ENCODE measurements at regions not wholly inside any gene's neighbourhood (a gene's known extent, or its start where the extent isn't known, plus 50 kb on each side); places are given as distances from the start of the nearest gene placed in this dataset.

DNA sequence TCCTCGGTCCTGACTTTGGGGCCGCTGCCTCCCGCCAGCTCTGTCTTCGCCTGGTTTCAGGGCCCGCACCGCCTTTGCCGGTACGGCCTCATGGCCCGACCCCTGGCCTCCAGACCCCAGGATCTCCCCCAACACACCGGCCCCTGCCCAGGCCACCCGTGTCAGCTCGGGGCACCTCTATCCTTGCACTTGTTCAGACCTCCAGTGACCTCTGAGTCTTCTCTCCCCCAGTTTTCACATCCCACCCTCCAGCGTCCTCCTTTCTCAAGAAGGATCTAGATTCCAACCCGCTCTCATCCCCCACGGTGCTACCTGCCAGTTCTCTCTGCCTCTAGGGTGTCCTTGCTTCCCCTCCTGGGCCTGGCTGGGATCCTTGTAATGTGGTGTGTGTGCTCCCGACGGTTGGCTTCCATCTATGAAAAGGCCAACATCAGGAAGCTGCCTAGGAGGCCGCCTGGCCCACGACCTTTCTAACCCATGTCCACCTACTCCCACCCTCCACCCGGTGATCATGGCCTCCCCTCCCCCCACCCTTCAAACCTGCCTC lies 61.1 kb downstream of the SPATA31C2 start:
- DNase-seq: no peak

DNA sequence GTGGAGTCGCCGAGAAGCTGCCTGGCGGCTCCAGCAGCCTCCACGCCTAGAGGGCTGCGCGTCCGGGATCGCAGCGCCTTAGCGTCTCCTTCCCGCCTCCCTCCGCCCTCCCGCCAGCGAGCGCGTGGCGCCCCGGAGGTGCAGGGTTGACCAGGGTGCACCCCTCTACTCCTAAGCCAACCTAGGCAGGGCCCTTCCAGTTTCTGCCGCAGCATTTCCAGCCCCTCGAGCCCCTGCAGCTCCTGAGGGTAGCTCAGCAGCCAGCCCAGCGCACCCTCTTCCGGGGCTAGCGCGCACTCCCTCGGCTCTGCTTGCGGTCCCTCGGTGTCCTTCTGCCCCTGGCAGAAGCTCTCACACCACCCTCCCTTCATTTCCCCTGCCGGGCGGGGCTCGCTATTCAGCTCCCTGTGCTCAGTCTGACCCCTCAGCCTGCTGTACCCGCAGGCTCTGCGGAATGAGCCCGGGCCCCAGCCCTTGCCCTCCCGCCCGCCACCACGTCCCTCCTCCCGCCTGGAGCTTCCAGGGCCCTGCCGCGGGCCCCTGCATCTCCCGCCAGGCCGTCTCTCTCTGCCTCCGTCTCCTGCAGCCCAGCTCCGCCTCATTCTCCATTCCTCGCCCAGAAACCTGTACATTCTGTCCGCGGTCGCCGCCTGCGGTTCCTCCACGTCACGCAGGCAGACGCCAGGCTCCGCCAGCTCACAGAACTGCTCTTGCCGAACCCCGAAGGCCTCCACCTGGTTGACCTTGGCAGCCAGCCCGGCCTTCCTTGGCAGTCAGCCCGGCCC lies 61.8 kb downstream of the SPATA31C2 start:
- DNase-seq: peak; percentile 57

DNA sequence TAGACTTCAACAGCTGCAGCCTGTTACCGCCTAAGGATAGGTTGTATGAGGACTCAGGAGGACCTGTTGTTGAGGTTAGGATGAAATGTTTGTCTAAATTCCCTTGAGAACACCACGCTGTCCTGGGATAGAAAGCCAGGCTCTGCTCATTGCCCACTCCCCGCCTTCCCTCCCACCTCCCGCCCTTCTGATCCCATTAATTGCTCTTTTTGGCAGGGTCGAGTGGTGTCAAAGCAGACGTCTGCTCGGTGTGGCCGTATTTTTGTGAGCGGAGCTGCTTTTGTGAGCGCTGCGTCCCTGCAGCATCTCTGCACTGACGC lies 62.3 kb downstream of the SPATA31C2 start:
- DNase-seq: peak; percentile 9

DNA sequence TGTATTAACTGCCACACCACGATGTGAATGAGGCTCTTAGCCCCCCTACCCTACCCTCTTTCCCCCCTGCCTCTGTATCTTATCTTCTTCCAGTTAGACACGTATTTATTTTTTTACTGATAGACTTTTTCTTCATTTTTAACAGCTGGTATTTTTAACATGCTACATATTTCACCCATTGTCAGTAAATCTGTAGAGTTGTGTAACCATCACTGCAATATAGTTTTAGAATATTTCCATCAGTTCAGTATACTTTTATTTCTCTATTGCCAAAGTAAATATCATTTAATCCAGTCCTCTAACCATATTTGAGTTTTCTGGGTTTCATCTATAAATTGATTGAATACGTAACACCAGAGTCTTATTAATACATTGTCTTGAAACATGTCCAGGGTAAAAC lies 62.8 kb downstream of the SPATA31C2 start:
- no peak for DNase-seq

DNA sequence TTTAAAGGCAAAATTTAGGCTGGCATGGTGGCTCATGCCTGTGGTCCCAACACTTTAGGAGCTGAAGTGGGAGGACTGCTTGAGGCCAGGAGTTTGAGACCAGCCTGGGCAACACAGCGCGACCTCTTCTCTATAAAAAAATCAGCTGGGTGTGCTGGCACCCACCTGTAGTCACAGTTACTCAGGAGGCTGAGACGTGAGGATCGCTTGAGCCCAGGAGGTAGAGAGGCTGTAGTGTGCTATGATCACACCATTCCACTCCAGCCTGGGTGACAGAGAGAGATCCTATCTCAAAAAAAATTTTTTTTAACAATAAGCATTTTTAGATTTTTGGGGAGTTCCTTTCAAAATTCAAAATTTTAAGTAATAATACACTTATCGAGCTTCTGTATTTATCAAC lies 63.3 kb downstream of the SPATA31C2 start:
- DNase-seq: no peak

DNA sequence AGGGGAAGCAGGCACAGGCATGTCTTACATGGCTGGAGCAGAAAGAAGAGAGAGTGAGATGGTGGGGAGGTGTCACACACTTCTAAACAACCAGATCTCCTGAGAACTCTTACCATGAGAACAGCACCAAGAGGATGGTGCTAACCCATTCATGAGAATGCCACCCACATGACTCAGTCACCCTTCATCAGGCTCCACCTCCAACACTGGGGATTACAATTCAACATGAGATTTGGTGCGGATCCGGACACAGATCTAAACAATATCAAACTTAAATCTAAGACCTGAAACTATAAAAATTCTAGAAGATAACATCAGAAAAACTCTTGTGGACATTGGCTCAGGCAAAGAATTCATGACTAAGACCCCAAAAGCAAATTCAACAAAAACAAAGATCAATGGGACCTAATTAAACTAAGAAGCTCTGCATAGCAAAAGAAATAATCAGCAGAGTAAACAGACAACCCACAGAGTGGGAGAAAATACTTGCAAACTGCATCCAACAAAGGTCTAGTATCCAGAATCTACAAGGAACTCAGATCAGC lies 65.4 kb downstream of the SPATA31C2 start:
- no peak for DNase-seq

DNA sequence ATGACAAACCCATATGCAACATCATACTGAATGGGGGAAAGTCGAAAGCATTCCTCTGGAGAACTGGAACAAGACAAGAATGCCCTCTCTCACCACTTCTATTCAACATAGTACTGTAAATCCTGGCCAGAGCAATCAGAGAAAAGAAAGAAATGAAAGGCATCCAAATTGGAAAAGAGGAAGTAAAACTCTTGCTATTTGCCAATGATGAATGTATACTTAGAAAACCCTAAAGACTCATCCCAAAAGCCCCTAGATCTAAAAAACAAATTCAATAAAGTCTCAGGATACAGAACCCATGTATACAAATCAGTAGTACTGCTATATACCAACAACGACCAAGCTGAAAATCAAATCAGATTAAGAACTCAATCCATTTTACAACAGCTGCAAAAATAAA lies 66.9 kb downstream of the SPATA31C2 start:
- DNase-seq: no peak

DNA sequence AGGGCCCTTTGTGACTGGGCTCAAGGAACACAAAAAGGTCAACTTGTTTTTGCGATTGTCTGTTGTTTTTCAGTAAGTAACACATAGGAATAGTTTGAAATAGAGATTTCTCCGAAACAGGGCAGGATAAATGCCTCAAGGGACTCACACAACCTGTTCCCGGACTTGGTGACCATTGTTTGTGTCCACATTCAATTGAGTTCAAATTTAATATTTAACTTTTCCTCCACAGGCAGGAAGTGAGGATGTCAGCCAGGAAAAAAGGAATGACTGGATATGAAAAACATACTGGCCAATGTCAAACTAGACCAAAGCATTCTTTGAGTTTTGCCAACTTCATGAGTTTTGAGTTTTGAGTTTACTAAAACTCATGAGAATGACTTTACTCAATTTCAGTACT lies 72.7 kb downstream of the SPATA31C2 start:
- no peak for DNase-seq

DNA sequence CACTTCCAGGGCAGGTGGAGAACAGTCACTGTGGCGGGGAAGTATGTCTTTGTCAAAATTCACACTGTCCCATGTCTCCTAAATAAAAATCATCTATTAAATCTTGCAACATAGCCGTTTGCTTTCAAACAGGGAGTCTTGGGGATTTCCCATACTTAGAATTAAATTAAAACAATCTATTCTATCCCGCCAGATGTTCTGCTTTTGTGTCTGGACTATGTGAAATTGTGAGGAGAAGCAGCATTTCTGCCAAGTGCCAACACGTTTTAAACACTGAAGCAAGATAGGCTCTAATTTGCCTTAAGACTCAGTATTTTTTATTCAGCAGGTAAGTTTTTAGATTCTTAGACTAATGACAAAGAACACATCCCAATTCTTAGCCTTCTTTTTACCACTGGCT lies 73.7 kb downstream of the SPATA31C2 start:
- DNase-seq: no peak

DNA sequence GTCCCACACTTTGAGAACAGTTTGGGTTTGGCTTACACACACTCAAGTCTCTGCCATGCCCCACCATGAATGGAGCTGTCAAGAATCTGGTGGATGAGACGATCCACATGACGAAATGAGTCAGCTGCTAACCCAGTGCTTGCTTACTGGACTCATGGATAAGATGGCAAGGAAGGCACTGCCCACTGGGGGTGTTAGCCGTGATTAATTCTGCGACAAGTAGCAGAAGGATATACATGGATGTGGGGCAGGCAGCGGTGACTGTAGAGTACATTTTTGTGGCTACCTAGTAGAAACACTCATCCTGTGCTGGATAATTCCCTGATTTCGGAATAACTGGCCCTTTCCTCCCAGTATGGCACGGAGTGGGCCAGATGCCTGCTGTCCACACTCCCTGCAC lies 77.5 kb downstream of the SPATA31C2 start:
- DNase-seq: no peak

DNA sequence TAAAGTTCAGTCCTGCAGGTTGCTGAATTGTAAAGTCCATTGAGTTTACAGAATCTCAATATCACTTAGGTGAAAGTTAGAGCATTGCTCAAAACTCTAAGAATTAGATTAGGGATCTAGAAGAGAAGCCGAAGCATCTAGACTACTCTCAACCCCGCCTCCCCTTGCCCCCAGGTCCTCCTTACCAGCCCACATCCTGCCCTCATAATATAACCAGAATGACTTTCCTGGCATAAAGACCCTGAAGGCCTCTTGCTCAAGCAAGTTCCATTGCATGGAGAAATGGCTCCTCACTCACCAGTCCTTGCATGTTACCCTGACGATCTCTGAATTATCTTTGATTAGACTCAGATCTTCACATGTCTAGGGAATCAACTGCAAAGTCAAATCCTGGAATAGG lies 78.8 kb downstream of the SPATA31C2 start:
- DNase-seq: no peak

DNA sequence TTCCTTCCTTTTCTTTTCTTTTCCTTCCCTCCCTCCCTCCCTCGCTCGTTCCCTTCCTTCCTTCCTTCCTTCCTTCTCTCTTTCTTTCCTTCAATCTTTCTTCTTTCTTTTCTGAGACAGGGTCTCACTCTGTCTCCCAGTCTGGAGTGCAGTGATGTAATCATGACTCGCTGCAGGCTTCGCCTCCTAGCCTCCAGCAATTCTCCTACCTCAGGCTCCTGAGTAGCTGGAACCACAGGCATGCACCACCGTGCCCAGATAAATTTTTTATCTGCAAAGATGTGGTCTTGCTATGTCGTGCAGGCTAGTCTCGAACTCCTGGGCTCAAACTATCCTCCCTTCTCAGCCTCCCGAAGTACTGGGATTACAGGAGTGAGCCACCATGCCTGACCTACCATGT lies 81.4 kb downstream of the SPATA31C2 start:
- DNase-seq: no peak

DNA sequence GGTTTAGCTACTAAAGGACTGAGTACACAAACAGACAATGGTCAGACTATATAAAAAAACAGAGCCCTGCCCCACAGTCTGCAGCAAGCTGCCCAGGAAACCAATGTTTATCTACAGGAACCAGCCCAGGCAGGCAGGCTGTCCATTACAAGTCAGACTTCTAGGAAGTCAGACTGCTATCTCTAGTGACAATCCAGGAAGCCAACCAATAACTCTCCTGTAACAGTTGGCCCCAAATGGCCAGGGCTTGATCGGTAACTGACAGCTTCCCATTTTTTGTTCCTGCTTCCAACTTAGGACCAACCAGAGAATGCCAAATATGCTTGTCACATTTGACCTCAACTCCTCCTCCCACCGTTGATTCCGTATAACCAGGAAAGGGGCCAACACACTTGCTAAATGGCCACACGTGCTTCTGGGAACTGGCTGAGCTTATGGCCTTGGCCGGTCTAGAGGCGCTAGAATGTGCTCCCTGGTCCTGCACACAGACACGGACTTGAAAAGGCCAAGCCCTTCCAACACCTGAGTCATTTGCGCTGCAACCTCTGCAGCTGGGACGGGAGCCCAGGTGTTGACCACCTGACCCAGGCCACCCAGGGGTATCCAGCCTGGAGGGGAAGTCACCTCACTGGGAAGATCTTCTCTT lies 79.6 kb upstream of the CDK20 start:
- DNase-seq: no peak

DNA sequence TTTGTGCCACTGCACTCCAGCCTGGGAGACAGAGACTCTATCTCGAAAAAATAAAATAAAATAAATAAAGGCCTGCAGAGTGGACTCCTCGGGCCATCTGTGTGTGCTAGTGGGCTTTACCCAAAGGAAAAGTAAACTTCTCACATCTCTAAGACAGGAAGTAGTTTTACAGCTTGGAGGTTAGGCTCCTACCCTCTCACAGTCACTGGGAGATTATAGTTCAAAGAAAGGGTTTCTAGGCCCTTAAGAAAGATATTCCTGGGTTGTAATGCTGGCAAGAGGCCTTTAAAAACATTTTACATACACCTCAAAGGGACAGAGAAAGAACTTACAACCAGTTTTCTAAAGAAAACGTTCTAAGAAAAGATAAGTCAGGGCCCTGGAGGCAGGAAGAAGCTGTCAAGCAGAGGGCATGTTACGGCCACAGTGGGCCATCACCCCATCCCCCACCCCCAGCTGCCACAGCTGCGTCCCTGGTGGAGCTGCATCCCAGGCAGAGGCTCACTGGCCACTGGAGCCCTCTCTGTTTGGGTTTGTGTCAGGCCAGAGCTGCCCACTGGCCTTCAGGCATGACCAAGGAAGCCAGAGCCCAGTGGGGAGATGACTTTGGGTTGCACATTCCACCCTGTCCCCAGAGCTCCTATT lies 78.1 kb upstream of the CDK20 start:
- no peak for DNase-seq

DNA sequence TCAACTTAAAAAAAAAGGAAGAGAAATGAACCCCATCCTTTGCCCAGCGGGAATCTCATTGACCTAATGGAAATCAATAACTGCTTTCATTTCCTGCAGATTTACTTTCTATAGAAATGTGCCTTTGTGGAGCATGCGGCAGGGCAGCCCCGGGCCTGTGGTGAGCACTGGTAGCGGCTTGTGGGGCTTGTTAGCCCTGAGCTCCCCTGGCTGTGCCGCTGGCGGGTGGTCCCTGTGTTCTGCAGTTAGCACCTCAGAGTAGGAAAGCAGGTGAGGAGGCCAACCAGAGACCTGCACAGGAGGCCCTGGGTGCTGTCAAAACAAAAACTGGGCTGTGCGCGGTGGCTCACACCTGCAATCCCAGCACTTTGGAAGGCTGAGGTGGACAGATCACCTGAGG lies 76.8 kb upstream of the CDK20 start:
- no peak for DNase-seq

DNA sequence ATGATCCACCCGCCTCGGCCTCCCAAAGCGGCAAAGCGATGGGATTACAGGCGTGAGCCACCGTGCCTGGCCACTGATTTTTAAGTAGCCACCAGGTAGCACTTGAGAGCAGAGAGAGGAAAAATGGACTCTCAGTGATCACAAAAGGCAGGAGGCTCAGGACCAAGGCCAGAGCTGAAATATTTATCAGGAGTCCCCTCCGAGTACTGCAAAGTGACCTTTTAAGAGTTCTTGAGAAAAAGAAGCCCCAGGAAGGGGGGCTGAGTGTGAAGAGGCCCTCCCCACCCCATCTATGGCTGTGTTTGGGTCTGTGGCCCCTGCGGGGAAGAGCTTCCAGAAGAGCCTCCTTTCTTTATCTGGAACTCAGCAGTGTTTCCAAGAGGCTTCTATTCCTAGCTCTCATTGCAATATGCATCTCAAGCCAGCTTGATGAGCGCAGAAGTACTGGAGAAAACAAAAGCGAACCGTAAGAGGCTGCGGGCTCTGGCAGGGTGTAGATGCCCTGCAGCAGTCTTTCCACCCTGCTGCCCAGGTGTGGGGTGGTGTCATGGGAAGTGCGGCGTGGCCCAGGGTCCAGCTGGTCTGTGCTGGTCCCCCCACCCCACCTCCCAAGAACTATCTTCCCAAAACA lies 75.5 kb upstream of the CDK20 start:
- DNase-seq: no peak

DNA sequence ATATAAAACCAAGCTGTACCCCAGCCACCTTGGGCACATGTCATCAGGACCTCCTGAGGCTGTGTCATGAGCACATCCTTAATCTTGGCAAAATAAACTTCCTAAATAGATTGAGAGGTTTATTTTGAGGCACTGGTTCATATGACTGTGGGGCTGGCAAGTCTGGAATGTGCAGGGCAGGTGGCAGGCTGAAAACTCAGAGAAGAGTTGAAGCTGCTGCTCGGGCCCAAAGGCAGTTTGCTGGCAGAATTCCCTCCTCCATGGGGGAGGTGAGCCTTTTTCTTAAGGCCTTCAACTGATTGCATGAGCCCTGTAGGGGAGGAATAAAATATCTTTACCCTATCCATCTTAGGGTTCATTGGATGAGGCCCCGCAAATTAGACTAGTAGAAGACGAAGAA lies 72.2 kb upstream of the CDK20 start:
- DNase-seq: no peak

DNA sequence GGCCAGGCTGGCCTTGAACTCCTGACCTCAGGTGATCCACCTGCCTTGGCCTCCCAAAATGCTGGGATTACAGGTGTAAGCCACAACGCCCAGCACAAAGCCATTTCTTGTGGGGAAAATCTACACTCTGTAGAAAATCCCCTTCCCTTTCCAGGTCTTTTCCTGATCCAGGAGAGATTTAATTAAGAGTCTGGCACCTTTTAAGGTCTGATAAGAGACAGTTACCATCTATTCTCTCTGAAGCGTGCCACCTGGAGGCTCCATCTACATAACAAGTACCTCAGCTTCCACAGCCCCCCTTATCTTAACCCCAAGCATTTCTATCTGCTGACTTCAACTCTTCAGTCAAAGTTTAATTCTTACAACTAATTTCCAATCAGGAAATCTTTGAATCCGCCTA lies 71.4 kb upstream of the CDK20 start:
- no peak for DNase-seq

DNA sequence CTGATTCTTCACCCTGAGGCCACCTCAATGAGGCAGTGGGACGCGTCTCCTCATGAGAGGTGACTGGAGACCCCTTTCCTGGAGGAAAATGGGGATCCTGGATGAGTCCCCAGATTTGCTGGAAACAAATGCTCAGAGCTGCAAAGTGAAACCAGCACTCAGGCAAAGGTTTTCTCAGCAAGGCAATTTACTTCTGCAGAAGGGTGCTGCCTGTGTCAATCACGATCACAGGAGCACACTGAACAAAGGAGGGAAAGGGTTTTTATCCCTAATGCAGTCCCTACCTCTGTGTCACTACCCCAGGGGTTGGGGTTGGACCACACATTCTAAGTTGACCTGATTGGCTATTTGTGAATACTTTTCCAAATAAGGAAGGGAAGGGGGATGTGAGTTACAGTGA lies 69.9 kb upstream of the CDK20 start:
- no peak for DNase-seq

DNA sequence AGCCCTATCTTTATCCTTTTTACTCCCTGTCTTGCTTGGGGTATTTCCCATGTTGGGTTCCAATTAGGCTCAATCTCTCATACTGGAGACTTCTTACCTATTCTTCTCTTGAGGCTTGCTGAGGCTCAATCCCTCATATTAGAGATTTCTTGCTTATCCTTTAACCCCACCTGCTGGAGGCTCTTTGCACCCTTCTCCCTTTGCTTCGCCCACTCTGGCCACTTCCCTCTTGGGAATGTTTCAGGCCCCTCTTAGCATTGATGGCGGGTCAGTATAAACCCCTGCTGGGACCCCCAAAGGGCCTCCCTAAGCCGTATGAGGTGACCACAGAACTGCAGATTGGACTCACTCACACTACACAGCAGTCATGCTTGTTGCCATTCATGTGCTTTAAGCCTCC lies 69.3 kb upstream of the CDK20 start:
- no peak for DNase-seq

DNA sequence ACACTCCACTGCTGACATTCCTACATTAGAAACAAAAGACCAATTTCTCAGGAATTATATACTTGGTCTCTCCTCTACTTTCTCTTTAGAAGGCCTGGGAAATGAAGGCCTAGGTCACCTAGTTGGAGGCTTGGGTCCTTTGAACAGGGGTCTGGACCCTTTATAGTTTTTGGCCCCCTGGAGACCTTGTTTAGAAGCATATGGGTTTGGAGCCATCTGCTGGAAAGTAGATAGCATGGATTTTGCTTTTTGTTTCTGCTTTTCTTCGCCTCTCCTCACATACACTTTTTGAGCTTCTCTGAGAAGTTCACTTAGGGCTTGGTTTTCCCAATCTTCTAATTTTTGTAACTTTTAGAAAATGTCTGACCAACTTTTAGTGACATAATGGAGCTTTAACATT lies 67.1 kb upstream of the CDK20 start:
- DNase-seq: no peak

DNA sequence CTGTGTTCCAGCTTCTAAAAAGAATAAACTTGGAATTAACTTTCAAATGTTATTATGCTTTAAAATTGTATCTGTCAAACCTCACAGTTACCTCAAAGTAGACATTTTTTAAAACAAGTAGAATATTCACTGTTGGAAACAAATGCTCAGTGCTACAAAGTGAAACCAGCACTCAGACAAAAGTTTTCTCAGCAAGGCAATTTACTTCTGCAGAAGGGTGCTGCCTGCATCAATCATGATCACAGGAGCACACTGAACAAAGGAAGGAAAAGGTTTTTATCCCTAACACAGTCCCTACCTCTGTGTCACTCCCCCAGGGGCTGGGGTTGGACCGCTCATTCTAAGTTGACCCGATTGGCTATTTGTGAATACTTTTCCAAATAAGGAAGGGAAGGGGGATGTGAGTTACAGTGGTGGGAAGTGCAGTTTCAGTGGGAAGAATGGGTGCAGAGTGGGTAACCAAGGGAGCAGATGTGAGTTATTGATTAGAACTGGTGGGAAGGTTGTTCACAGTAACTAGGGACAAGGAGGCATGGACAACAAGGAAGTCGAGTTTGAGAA lies 63.0 kb upstream of the CDK20 start:
- DNase-seq: no peak

DNA sequence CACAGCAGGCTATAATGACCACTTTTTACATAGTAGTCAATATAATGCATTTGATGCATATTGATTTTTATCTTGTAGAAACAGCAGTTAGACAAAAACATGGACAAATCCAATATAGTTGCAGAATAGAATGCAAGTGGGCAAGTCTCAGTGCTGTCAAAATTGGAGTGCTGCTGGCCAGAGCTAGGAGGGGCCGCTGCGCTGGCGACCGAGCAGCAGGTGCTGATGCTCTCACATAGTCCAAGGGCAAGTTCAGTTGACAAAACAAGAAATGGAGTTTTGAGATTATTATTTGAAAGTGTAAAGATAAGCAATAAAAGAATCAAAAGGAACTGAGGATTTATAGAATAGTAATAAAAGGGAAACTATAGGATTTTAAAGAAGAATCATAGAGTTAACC lies 60.6 kb upstream of the CDK20 start:
- no peak for DNase-seq

All from DMS79 treated with DMSO at 0.1 percent for 48 hours (cell line).